Neural cell (in vitro differentiated cells): ENCODE measurements at regions not wholly inside any gene's neighbourhood (a gene's known extent, or its start where the extent isn't known, plus 50 kb on each side); places are given as distances from the start of the nearest gene placed in this dataset.
"Not testable (repeated sequence)": the region's sequence is repeated elsewhere in the genome, so short reads cannot be mapped to it uniquely, and the experiment has no call there.

ENCODE experiments used
- H2AFZ ChIP-seq: fragments of 200-600, 300-800 bp; sonication (generic), shearing (Covaris generic); 2 replicates; pipeline ENCODE4 v1.6.0; 2014; ENCODE audit warnings: low read depth, mild to moderate bottlenecking, antibody characterized with exemption, low read length, moderate library complexity
- H3F3A ChIP-seq: fragments of 200-600 bp; shearing (Covaris generic); 2 replicates; pipeline ENCODE4 v1.6.1; 2016; ENCODE audit warnings: mild to moderate bottlenecking, moderate library complexity, mixed read lengths, antibody characterized with exemption, low read length; ENCODE audit not compliant: insufficient read depth, poor library complexity, severe bottlenecking
- H3K27ac ChIP-seq: fragments of 200-600, 300-800 bp; sonication (generic), shearing (Covaris generic); 2 replicates; pipeline ENCODE4 v1.5.1; 2014; ENCODE audit warnings: mild to moderate bottlenecking, low read length, moderate library complexity
- H3K27me3 ChIP-seq: fragments of 300-800, 200-600 bp; sonication (generic), shearing (Covaris generic); 2 replicates; pipeline ENCODE4 v1.6.0; 2014; ENCODE audit warnings: mild to moderate bottlenecking, low read depth, low read length, moderate library complexity; ENCODE audit not compliant: insufficient read depth
- H3K36me3 ChIP-seq: fragments of 300-800, 200-600 bp; sonication (generic), shearing (Covaris generic); 2 replicates; pipeline ENCODE4 v1.5.1; 2014; ENCODE audit warnings: mild to moderate bottlenecking, antibody characterized with exemption, low read length, moderate library complexity; ENCODE audit not compliant: insufficient read depth
- H3K4me2 ChIP-seq: fragments of 300-800, 200-600 bp; sonication (generic), shearing (Covaris generic); 2 replicates; pipeline ENCODE4 v1.6.0; 2014; ENCODE audit warnings: mild to moderate bottlenecking, low read length
- H3K4me3 ChIP-seq: fragments of 300-800, 200-600 bp; sonication (generic), shearing (Covaris generic); 2 replicates; pipeline ENCODE4 v1.5.1; 2014; ENCODE audit warnings: mild to moderate bottlenecking, low read length, moderate library complexity
- H3K79me2 ChIP-seq: fragments of 200-600 bp; shearing (Covaris generic); replicated peaks from 2 replicates; pipeline ENCODE4 v1.6.0; 2014; ENCODE audit warnings: mild to moderate bottlenecking, low read length, moderate library complexity; ENCODE audit not compliant: insufficient read depth
- H3K9ac ChIP-seq: fragments of 300-800, 200-600 bp; sonication (generic), shearing (Covaris generic); 2 replicates; pipeline ENCODE4 v1.6.1; 2016; ENCODE audit warnings: mild to moderate bottlenecking, low read length, mixed read lengths
- H3K9me2 ChIP-seq: fragments of 200-600 bp; shearing (Covaris generic); 2 replicates; pipeline ENCODE4 v1.6.1; 2016; ENCODE audit warnings: mild to moderate bottlenecking, low read length, mixed read lengths; ENCODE audit not compliant: insufficient read depth
- H3K9me3 ChIP-seq: fragments of 200-600, 300-800 bp; sonication (generic), shearing (Covaris generic); 2 replicates; pipeline ENCODE4 v1.6.1; 2016; ENCODE audit warnings: mild to moderate bottlenecking, mixed run types, low read length, moderate library complexity, mixed read lengths
- H4K20me1 ChIP-seq: fragments of 200-600 bp; shearing (Covaris generic); 2 replicates; pipeline ENCODE4 v1.6.1; 2016; ENCODE audit warnings: mild to moderate bottlenecking, mixed run types; ENCODE audit not compliant: insufficient read depth
- CTCF ChIP-seq: fragments of 450-650 bp; IDR thresholded peaks from 2 replicates; pipeline ENCODE4 v1.5.1; 2014; ENCODE audit warnings: antibody characterized with exemption, mild to moderate bottlenecking, moderate library complexity; ENCODE audit not compliant: poor library complexity, severe bottlenecking
- EP300 ChIP-seq: fragments of 450-650 bp; conservative IDR thresholded peaks from 2 replicates; pipeline ENCODE4 v1.6.1; 2014; ENCODE audit warnings: antibody characterized with exemption, mild to moderate bottlenecking, moderate library complexity; ENCODE audit not compliant: poor library complexity, severe bottlenecking
- EZH2 ChIP-seq: fragments of 200-600, 300-800 bp; shearing (Covaris generic), sonication (generic); IDR thresholded peaks from 2 replicates; pipeline ENCODE4 v1.6.1; 2014; ENCODE audit warnings: antibody characterized with exemption, low read length, borderline replicate concordance, mild to moderate bottlenecking; ENCODE audit not compliant: insufficient read depth, poor library complexity, severe bottlenecking
- MXI1 ChIP-seq: fragments of 450-650 bp; conservative IDR thresholded peaks from 2 replicates; pipeline ENCODE4 v1.6.1; 2014; ENCODE audit warnings: antibody characterized with exemption, mild to moderate bottlenecking; ENCODE audit not compliant: poor library complexity, severe bottlenecking
- POLR2AphosphoS5 ChIP-seq: IDR thresholded peaks from 2 replicates; pipeline ENCODE4 v1.6.1; 2012
- RAD21 ChIP-seq: fragments of 450-650 bp; conservative IDR thresholded peaks from 2 replicates; pipeline ENCODE4 v1.6.1; 2014; ENCODE audit warnings: antibody characterized with exemption, mild to moderate bottlenecking, moderate library complexity
- REST ChIP-seq: IDR thresholded peaks from 2 replicates; pipeline ENCODE4 v1.6.1; 2012; ENCODE audit warnings: borderline replicate concordance
- SMC3 ChIP-seq: fragments of 450-650 bp; conservative IDR thresholded peaks from 2 replicates; pipeline ENCODE4 v1.6.1; 2014; ENCODE audit warnings: antibody characterized with exemption, mild to moderate bottlenecking, moderate library complexity; ENCODE audit not compliant: poor library complexity
- TAF1 ChIP-seq: IDR thresholded peaks from 2 replicates; pipeline ENCODE4 v1.6.1; 2012; ENCODE audit warnings: low read depth

GRCh38 chr3:63719796-63720445 lies 67.4 kb downstream of the SNTN start:
- H3K4me2 ChIP-seq: no peak overlapping the region
- H4K20me1 ChIP-seq: no peaks in the 10 kb centered on the region
- no peaks in the 10 kb centered on the region for H3K9me3 ChIP-seq
- no peaks in the 10 kb centered on the region for H3K9me2 ChIP-seq
- no peak overlapping the region for H3K4me3 ChIP-seq
- H3K79me2 ChIP-seq: no peaks in the 10 kb centered on the region
- no peak overlapping the region for H3K9ac ChIP-seq
- H3F3A ChIP-seq: no peaks in the 10 kb centered on the region
- TF ChIP-seq SMC3 (no peak), REST (no peak), POLR2AphosphoS5 (no peak), EZH2 (no peak), RAD21 (no peak), MXI1 (no peak), EP300 (no peak), CTCF (no peak)
- no peak overlapping the region for H2AFZ ChIP-seq
- H3K36me3 ChIP-seq: no peaks in the 10 kb centered on the region
- H3K27me3 ChIP-seq: no peaks in the 10 kb centered on the region
- H3K27ac ChIP-seq: no peak overlapping the region

GRCh38 chr3:63720951-63721350 lies 68.5 kb downstream of the SNTN start:
- H3K27me3 ChIP-seq, H3K36me3 ChIP-seq, H3K4me3 ChIP-seq, H3K9me2 ChIP-seq, H4K20me1 ChIP-seq, H3K79me2 ChIP-seq, H3K9me3 ChIP-seq, H2AFZ ChIP-seq, H3F3A ChIP-seq, H3K9ac ChIP-seq, H3K4me2 ChIP-seq, H3K27ac ChIP-seq: not testable (repeated sequence)

DNA sequence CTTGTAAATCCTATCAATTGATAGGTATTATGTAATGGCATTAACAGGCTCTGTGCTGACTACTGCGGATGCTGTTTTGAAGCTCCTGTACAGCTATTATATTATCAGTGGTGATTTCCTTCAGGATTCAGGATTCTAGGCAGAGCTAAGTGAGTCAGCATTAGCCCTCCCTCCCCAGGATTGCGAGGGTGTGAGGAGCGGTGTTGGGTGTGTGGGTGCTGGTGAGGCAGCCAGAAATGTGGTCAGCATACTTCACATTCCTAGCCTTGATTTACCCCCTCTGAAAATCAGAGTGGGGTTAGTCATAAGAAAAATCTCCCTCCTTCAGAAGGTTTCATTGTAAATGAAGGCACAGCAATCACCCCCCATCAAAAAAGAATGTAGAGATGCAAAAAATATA lies 72.5 kb downstream of the SNTN start:
- no peak for TF ChIP-seq EP300
- no peak for TF ChIP-seq REST
- TF ChIP-seq EZH2: no peak
- TF ChIP-seq MXI1: no peak
- no peak for TF ChIP-seq RAD21
- TF ChIP-seq CTCF: no peak
- no peak for TF ChIP-seq TAF1
- no peak for TF ChIP-seq SMC3
- TF ChIP-seq POLR2AphosphoS5: no peak
- no peak overlapping the region for H2AFZ ChIP-seq
- H4K20me1 ChIP-seq: no peaks in the 10 kb centered on the region
- no peaks in the 10 kb centered on the region for H3K27me3 ChIP-seq
- no peak overlapping the region for H3K4me3 ChIP-seq
- no peaks in the 10 kb centered on the region for H3K9me2 ChIP-seq
- no peaks in the 10 kb centered on the region for H3K36me3 ChIP-seq
- no peaks in the 10 kb centered on the region for H3K79me2 ChIP-seq
- H3K9ac ChIP-seq: no peak overlapping the region
- no peaks in the 10 kb centered on the region for H3F3A ChIP-seq
- H3K4me2 ChIP-seq: no peak overlapping the region
- no peak overlapping the region for H3K27ac ChIP-seq
- no peaks in the 10 kb centered on the region for H3K9me3 ChIP-seq
